IPS DF 6.9 (cell line): ENCODE measurements at regions not wholly inside any gene's neighbourhood (a gene's known extent, or its start where the extent isn't known, plus 50 kb on each side); places are given as distances from the start of the nearest gene placed in this dataset.

Experiments
- DNase-seq: peaks from one replicate; pipeline ENCODE4 v3.0.0-alpha.2; 2013; ENCODE audit warnings: low read depth, low spot score
- H3K27ac ChIP-seq: one replicate; pipeline ENCODE4 v1.5.1; 2013; ENCODE audit warnings: low read length, control low read depth
- H3K27me3 ChIP-seq: 2 replicates; pipeline ENCODE4 v1.6.1; 2013; ENCODE audit warnings: mild to moderate bottlenecking, low read length; ENCODE audit not compliant: control insufficient read depth, insufficient read depth
- H3K36me3 ChIP-seq: 2 replicates; pipeline ENCODE4 v1.6.1; 2013; ENCODE audit warnings: low read length; ENCODE audit not compliant: control insufficient read depth, insufficient read depth
- H3K4me1 ChIP-seq: 2 replicates; pipeline ENCODE4 v1.6.1; 2013; ENCODE audit warnings: low read length; ENCODE audit not compliant: control insufficient read depth, insufficient read depth
- H3K4me3 ChIP-seq: 2 replicates; pipeline ENCODE4 v1.5.1; 2013; ENCODE audit warnings: mild to moderate bottlenecking, low read length
- H3K9me3 ChIP-seq: 2 replicates; pipeline ENCODE4 v1.6.1; 2013; ENCODE audit warnings: low read length, inconsistent platforms; ENCODE audit not compliant: control insufficient read depth, insufficient read depth
- WGBS: extraction: QIAGEN DNeasy Blood & Tissue Kit; methylation state at CpG from one replicate; pipeline ENCODE4 v1.1.7; 2013; ENCODE audit warnings: mixed read lengths, missing lambda C conversion rate; ENCODE audit not compliant: insufficient read length, insufficient coverage; 5-methylcytosine and 5-hydroxymethylcytosine counted together

DNA sequence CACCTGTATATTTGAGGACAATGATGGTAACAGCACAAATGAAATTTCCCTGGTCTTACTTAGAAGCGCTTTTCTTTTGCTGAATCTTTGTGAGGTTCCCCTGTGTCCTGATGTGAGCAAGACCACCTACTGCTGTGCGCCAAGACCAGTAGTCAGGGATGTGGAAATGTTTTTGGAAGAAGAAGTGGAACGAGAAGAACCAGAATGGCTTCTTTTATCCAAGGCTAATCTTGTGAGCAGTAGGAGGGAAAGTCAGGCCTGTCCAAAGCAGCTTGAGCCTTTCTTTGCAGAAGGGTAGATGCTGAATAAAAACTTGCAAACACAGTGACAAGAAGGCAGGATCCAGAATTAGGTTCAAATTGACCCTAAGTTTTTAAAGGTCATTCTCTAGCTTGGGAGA lies 223.0 kb downstream of the FAT3 start:
- no peaks in the 10 kb centered on the region for H3K36me3 ChIP-seq
- H3K4me3 ChIP-seq: no peak overlapping the region
- no peaks in the 10 kb centered on the region for H3K9me3 ChIP-seq
- no peak overlapping the region for H3K27ac ChIP-seq
- no CpG with 5 or more reads among the region's 3 CpGs for WGBS
- no peak for DNase-seq
- H3K4me1 ChIP-seq: peaks cover 4% of the 10 kb centered on the region; the same call in 1 of the 2 replicates
- no peaks in the 10 kb centered on the region for H3K27me3 ChIP-seq

DNA sequence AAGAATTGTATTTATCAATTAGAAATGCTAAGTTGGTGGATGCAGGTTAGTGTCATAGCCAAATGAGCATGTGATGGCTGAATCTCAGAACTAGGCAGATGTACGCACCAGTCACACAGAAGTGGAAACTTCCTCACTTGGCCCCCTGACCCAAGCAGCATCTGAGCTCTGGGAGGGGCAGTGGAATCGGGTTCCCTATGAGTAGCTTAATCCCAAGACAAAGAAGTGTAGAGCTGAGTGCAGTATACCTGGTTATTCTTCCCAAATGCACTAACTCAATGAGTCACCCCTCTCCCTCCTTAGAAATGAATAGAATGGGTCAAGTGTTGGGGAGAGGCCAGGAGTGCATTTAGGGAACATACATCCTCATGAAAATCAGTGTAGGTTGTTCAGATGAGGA lies 224.6 kb downstream of the FAT3 start:
- H3K4me3 ChIP-seq: no peak overlapping the region
- H3K36me3 ChIP-seq: no peaks in the 10 kb centered on the region
- no peak overlapping the region for H3K27ac ChIP-seq
- peaks cover 4% of the 10 kb centered on the region; the same call in 1 of the 2 replicates for H3K4me1 ChIP-seq
- WGBS: no CpG with 5 or more reads among the region's 2 CpGs
- DNase-seq: no peak
- H3K27me3 ChIP-seq: no peaks in the 10 kb centered on the region
- H3K9me3 ChIP-seq: no peaks in the 10 kb centered on the region

DNA sequence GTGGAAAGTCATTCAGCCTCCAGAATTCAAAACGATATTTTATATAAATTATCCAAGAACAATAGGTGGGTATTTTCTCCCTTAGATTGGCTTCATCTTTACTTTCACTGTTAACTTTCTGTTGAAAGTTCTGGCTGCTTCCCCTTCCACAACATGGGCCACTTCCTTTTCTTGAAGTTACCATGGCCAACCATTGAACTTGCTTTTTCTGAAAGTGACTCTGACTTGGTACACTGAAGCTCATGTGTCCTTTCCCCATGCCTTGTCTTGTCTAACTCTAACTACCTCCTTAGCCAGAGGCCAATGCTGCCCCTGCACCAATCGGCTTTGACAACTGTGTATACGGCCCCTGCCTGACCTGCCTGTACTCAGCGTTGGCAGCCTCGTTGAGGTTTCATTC lies 225.2 kb downstream of the FAT3 start:
- H3K27ac ChIP-seq: no peak overlapping the region
- no peaks in the 10 kb centered on the region for H3K27me3 ChIP-seq
- H3K4me1 ChIP-seq: peaks cover 4% of the 10 kb centered on the region; the same call in 1 of the 2 replicates
- no peak overlapping the region for H3K4me3 ChIP-seq
- no peaks in the 10 kb centered on the region for H3K9me3 ChIP-seq
- no peaks in the 10 kb centered on the region for H3K36me3 ChIP-seq
- no peak for DNase-seq
- WGBS: no CpG with 5 or more reads among the region's 5 CpGs

DNA sequence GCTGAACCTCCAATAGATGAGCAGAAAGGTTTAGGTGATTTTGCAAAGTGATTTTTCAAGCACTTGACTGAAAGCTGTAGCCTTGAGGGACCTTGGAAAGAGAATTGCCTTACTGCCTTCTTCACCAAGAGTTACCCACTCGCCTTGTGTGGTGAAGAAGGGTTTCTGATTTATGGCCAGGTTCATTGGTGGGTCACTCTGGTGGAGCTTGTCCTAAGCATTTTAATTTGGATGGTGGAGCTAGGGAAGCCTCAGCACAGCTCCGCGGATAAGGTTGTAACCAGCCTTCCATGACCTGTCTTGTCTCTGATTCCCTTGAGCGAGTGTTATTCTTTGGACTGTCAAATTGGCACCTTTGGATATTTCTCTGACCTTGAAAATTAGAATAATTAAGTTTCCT lies 226.4 kb downstream of the FAT3 start:
- no CpG with 5 or more reads among the region's 4 CpGs for WGBS
- no peak overlapping the region for H3K27ac ChIP-seq
- no peaks in the 10 kb centered on the region for H3K36me3 ChIP-seq
- H3K4me3 ChIP-seq: no peak overlapping the region
- peaks cover 4% of the 10 kb centered on the region; the same call in 1 of the 2 replicates for H3K4me1 ChIP-seq
- no peak for DNase-seq
- no peaks in the 10 kb centered on the region for H3K27me3 ChIP-seq
- no peaks in the 10 kb centered on the region for H3K9me3 ChIP-seq

DNA sequence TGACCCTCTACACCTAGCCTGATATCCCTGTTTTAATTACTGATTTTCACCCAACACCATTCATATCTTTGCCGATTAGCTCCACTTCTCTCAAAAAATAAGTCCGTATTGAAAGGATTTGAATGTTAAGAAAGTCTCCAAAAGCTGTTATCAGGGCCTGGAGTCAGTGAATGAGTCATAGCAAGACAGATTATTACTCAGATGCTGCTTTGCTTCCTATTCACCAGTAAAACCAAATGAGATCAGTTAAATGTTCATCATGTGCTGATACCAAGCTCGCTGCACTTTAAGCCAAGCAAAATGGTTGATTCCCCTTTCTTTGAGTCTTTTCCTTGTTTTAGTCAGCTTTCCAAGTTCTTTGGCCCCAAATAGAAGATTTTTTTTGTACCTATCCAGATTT lies 228.4 kb downstream of the FAT3 start:
- no CpG with 5 or more reads among the region's 3 CpGs for WGBS
- no peak overlapping the region for H3K4me3 ChIP-seq
- DNase-seq: no peak
- H3K27me3 ChIP-seq: no peaks in the 10 kb centered on the region
- H3K27ac ChIP-seq: no peak overlapping the region
- H3K36me3 ChIP-seq: no peaks in the 10 kb centered on the region
- H3K9me3 ChIP-seq: no peaks in the 10 kb centered on the region
- H3K4me1 ChIP-seq: no peaks in the 10 kb centered on the region; the same call in 1 of the 2 replicates

DNA sequence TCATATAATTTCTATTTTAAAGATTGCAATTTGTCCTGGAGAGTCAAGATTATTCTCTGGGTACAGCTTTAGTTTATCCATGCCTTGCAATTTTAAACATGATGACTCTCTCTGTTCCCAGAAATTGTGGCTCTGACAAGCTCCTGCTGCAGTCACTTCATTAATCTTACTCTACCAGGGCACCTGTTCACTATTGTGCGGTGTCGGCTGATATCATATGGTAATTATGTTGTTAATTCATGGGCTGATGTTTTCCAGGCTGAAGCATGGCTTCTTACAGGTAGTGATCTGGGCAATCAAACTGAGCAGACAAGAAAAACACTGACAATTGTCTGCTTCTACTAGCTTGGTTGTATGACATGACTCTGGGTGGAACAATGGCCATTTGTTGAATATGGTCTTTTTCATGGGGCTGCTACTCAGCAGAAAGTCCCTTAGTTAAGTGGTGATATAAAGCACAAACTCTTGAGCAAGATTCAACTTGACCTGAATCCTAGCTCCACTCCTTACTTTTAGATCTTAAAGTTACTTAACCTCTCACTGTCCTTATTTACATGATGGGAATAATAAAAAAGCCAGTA lies 230.7 kb downstream of the FAT3 start:
- no peaks in the 10 kb centered on the region for H3K27me3 ChIP-seq

DNA sequence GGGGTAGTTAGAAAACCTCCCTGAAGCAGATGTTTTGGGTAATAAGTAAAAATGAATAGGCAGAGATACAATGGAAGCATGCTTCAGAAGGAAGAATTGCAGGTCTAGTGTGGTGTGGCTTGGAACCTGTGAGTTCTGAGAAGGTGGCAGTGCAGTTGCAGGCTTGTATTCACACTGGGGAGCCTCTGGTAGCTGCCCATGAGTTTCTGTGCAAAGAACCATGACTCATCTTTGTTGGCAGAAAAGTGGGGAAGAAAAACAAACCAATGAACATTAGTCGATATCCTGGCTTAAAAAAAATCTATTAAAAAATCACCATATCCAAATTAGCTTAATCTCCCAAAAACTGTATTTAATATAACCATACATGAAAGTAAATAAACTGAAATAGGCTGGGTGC lies 232.6 kb downstream of the FAT3 start:
- no CpG with 5 or more reads among the region's 1 CpG for WGBS
- Histone ChIP-seq H3K27ac (no peak overlapping the region), H3K9me3 (no peaks in the 10 kb centered on the region), H3K27me3 (no peaks in the 10 kb centered on the region), H3K36me3 (no peaks in the 10 kb centered on the region), H3K4me1 (peaks cover 4% of the 10 kb centered on the region; the same call in 1 of the 2 replicates), H3K4me3 (no peak overlapping the region)
- no peak for DNase-seq

More for the DNA sequence above, 230.7 kb downstream of the FAT3 start:
- Histone ChIP-seq H3K36me3 (no peaks in the 10 kb centered on the region), H3K27ac (no peak overlapping the region), H3K4me1 (peaks cover 4% of the 10 kb centered on the region; the same call in 1 of the 2 replicates), H3K9me3 (no peaks in the 10 kb centered on the region), H3K4me3 (no peak overlapping the region)
- WGBS: no CpG with 5 or more reads among the region's 2 CpGs
- DNase-seq: no peak

DNA sequence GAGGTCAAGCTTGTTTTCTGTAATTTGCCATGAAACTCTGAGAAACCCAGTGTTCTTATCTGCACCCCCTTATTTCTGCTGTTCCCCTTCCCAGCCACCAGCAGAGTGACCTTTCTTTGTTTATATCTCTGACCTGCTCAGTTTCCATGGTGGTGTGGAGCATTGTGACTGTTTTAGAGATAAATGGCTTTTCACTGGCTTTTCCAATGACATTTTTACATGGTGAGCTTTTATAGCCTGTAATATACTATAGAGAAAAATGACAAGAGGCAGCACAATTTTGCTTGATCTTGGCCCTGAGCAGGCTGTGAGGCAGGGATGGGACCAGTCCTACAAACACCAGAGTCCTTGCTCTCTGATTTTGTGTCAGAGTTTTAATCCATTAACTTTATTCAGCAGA lies 233.9 kb downstream of the FAT3 start:
- H3K27me3 ChIP-seq: no peaks in the 10 kb centered on the region
- no peak overlapping the region for H3K4me3 ChIP-seq
- peaks cover 6% of the 10 kb centered on the region for H3K4me1 ChIP-seq
- H3K27ac ChIP-seq: no peak overlapping the region
- no peaks in the 10 kb centered on the region for H3K9me3 ChIP-seq
- no peak for DNase-seq
- H3K36me3 ChIP-seq: no peaks in the 10 kb centered on the region

DNA sequence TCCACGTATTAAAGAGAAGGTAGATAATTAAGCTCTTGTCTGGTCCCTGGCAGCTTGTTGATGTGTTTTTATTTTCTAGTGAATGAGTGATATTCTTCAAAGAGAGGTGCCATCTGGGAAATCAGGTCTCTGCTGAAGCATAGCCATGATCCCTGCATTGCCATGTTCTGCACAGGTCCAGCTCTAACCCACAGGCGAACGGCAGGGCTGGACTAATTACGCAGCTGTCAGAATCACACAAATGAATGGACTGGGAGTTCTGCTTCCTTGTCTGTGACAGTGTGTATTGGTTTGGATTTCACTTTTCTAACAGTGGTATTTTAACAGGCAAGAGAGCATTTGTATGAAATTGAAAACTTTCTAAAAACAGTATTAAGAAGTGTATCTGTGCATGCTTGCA lies 235.6 kb downstream of the FAT3 start:
- Histone ChIP-seq H3K27me3 (no peaks in the 10 kb centered on the region), H3K4me1 (peaks cover 6% of the 10 kb centered on the region), H3K27ac (no peak overlapping the region), H3K36me3 (no peaks in the 10 kb centered on the region), H3K9me3 (no peaks in the 10 kb centered on the region), H3K4me3 (no peak overlapping the region)
- DNase-seq: no peak
- WGBS: no CpG with 5 or more reads among the region's 4 CpGs

DNA sequence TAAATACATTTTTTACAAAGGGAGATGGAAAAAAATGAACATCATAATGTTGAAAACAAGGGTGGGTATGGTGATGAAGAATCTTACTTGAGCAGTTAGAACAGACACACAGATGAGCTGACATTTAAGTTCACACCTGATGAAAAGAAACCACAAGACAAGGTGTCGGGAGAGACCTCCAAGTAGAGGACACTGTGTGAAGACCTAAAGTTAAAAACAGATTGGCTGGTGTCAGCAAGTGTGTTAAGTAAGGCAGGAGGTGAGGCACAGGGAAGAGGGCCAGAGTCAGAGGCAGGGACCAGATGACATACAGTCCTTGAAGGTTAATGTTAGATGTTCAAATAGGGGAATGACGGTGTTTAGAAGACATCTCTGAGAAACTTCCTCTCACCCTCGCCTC lies 236.8 kb downstream of the FAT3 start:
- H3K4me3 ChIP-seq: no peak overlapping the region
- no CpG with 5 or more reads among the region's 3 CpGs for WGBS
- H3K36me3 ChIP-seq: no peaks in the 10 kb centered on the region
- H3K27me3 ChIP-seq: no peaks in the 10 kb centered on the region
- peaks cover 6% of the 10 kb centered on the region for H3K4me1 ChIP-seq
- no peaks in the 10 kb centered on the region for H3K9me3 ChIP-seq
- H3K27ac ChIP-seq: no peak overlapping the region
- DNase-seq: no peak

DNA sequence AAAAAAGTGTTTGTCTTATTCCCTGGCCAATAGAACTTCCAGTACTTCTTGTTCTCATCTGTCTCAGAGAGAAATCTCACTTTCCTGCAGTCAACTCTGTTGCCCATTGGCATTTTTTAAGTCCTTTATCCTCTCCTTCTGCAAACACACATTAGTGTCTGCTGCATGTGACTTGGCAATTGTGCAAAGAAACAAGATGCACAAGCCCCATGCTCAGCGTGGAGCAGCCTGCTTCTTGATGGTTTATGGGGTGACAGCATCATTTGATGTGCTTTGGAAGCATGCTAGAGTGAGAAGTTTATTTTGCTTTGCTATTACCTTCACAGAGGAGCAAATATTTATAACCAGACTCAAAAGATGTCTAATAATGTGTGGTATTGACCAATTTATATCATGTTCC lies 238.2 kb downstream of the FAT3 start:
- H3K4me3 ChIP-seq: no peak overlapping the region
- no peaks in the 10 kb centered on the region for H3K27me3 ChIP-seq
- H3K9me3 ChIP-seq: no peaks in the 10 kb centered on the region
- no peak for DNase-seq
- WGBS: no CpG with 5 or more reads among the region's 1 CpG
- H3K4me1 ChIP-seq: peaks cover 6% of the 10 kb centered on the region
- H3K36me3 ChIP-seq: no peaks in the 10 kb centered on the region
- H3K27ac ChIP-seq: no peak overlapping the region
